Hippocampal formation (tissue), 2 donors: ENCODE measurements at regions not wholly inside any gene's neighbourhood (a gene's known extent, or its start where the extent isn't known, plus 50 kb on each side); places are given as distances from the start of the nearest gene placed in this dataset.

Experiments
- DNase-seq, 2 donors: peaks; one replicate each; lab custom pipeline; 2025; lab: John Stamatoyannopoulos, UW

DNA sequence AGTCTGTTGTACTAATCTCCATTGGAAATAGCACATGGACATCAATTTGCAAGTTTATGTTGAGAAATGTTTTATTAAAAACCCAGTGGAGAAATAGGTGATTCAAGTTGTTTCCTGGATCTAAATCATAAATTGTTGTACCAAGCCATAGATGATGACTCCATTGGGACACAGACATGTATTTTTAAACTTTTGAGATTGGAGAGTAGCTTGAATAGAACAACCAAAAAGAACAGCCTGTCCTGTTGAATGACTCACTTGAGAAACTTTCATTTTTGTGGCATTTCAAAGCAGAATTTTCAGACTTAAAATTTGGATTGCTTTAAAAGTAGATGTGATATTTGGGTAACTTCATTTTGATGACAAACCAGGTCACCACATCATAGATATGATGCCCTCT, 197.5 kb downstream of the GPAM start:
- no peak for DNase-seq

DNA sequence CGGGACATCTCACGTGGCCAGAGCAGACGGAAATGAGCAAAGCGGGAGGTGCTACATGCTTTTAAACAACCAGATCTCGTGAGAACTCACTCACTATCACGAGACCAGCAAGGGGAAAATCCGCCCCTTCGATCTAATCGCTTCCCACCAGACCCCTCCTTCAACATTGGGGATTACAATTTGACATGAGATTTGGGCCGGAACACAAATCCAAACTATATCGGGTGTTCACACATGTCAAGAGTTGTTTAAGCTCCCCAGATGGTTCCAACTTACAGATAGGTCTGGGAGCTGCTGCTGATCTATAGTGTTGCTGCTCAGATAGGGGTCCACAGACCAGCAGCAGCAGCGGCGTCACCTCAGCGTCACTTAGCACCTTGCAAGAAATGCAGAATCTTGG, 194.9 kb downstream of the GPAM start:
- DNase-seq, result no peak

DNA sequence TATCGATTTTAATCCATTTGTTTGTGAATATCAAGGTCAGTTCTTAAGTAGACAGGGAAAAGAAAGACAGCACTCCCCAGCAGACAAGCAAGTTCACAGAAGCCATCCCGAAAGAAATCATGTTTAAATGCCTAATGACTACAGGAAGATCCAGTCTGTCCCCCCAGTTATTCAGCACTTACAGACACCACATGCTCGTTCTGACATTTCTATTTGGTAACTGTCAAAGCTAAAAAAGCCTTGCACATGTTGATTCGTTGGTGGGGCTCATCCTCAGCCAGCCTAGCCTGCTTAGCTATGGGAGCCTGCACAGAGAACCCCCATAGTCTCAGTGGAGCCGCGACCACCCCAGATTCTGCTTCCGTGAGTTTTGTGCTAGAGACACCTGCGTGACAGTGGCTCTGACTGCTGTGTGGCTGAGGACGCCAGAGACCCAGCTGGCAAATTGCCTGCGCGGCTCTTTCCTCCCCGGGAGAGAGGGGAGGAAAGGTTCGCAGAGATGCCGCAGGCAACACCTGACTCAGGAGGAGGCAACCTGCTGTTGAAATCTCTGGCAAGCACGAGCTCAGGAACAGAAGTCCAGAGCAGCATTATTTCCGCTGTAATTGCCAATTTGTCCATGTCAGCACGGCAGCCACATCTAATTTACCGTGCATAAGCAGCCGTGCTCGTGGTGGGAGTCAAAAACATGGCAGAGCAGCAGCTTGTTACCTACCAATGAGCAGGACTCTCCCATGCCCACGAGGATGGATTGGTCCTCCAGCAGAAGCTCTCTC, 194.2 kb downstream of the GPAM start:
- DNase-seq, result no peak

DNA sequence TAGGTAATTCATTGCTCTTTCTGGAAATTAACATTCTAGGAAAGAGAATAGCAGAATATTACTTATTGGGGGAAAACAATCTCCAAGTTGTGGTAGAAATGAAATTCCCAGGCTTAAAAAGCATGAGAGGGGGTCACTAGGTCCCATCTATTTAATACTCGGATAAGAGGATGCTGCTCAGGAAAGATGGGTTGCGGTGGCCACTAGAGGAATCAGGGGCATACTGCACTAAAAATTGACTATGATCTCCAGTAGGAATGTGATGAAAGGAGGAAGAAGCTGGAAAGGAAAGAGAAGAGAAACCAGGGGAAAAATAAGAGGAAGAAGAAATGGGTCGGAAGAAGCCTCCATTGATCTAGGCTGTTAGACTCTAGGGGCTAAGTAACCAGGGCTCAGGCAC, 192.8 kb downstream of the GPAM start:
- DNase-seq, result no peak

DNA sequence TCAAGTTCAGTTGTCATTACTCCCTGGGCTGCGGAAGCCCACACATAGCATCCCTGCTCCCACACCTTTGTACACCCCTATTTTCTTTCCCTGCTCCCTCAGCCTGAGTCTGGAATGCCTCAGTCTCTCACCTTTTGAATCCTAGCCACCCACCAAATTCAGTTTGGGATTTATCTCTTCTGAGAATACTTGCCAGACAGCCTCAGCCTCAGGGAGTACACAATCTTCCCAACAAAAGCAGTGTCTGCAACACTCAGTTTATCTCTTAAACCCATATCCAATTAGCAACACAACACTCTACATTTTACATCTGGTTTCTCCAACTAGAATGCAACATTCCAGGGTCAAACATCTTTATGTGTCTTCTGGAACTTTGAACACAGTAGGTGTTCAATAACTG, 190.2 kb downstream of the GPAM start:
- no peak for DNase-seq

DNA sequence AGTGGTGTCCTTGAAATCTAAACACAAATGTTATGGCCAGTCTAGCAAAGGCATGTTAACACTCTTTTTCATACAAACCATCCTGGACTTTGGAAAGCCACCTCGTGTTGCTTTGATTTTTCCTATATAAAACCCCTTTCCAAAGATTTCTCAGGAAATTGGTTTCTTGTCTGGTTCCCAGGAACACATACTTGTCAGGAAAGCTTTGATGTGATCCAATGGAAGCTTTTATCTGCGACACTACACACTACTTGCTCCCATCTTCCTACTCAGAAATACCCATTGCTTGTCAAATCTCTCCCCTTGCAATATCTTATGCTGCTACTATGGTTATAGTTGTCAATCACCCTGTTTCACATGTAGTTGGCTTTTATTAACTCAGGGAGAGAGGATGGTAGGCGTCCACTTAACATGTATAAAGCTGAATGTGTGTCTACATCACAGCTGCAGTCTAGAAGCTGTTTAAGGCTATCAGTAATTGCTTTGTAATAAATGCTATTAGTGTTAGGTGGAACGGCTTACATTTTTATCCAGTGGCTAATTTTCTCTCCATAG, 189.6 kb downstream of the GPAM start:
- no peak for DNase-seq

DNA sequence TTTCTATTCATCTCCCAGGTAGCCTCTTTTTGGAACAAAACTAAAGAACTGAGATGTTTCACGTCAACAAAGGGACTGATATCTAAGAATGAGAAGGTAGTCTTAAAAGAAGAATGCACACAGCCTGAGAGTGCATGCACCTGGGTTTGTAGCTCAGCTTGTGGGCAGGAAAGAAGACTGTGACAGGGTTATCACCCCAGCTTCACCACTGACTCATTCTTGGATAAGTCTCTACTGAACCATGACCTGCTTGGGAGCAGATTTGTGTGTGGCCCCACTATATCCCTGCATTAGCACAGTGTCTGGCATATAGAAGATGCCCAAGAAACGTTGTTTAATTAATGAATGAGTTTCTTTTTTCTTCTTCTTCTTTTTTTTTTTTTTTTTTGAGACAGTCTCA, 187.5 kb downstream of the GPAM start:
- no peak for DNase-seq

DNA sequence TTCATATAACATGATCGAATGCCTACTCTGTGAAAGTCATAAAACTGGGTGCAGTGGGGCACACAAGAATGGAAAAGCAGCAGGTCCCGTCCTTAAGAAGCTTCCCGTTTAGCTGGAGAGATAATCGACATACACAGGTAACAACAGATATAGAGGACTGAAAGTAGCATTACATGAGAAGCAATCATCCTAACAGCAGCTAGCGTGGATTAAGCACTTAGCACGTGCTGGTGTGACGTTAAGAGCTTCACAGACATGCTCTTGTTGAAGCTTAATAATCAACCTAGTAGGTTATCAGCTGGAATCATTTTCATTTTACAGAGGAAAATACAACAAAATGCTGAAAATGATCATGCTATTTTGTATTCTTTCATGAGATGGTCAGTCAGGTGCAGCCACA, 184.8 kb downstream of the GPAM start:
- no peak for DNase-seq

DNA sequence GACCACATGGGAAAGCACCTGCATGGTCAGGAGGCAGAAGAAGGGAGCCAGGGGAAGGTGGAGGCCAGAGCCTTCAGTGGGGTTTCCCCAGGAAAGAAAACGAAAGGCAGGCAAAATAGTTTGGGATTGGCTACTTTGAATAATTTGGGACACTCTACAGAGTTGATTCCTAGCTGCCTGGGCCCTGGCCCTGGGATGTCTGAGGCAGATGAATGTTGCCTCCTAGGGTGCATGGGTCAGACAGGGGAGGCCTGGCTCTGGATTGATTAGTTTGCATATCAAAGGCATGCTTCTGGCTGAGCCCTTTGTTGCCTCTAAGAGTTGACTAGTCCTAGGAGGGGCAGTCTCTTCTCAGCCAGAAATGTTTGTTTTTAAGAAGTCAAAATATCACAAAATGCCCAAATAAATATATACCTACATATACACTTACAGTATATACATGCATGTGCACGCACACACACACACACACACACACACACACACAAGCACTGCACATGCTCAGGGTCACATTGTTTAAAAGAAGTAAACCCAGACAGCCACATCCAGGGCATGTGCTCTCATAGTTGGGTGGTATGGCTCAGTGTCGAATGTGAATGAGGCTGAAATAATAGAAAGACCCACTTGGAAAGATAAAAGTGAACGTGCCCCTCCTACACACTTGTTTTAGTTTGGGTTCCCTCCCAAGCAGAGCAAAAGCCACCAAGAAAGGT, 184.2 kb downstream of the GPAM start:
- DNase-seq, result no peak

DNA sequence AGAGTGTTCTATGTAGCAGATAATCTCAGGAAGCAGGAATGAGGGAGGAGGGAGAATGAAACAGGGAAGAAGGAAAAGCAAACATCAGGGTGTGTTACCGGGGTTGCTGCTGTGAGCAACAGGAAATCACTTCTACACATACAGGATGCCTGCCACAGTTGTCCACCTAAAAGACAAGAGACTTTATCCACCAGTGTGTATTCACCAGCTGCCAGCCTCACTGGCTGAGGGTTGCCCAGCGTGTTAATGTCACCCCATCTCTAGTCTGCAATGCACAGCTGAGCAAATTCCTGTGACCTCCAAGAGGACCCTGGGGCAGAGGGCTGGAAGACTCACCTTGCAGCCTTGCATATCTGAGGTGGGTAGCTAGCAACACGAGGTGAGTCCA, 183.7 kb downstream of the GPAM start:
- DNase-seq, result no peak

DNA sequence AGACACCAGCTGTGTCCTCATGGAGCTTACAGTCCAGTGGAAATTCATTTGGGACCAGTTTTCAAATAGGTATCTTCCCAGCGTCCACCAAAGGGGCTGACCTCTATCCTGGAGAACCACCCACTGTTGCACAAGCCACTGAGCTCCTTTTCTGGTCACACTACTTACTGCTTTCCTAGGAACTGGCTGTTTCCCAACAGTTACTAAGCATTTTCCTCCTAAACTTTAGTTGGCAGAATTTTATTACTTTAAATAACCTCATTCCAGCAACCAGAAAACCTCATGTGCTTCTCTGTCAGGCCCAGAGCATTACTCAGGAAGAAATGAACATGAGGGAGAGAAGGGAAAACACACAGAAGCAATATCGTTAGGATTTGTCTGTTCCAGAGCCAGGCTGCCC, 183.1 kb downstream of the GPAM start:
- no peak for DNase-seq

DNA sequence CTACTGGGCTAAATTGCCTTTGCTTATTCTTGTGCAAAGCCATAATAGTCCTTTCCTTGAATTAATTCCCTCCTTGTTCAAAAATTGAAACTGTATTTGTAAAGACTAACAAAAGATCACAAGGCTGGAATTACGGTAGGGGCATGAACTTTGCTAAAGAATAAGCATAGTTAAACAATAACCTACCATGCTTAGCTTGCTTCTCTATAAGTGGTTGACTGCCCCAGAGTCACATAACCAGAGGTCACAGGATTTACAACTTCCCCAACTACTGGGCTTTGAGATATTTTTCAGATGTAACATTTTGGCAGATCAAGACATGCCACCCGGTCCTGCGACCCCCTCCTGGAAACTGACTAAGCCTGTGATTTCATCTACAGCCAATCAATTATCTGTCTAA, 181.4 kb downstream of the GPAM start:
- DNase-seq, result no peak

DNA sequence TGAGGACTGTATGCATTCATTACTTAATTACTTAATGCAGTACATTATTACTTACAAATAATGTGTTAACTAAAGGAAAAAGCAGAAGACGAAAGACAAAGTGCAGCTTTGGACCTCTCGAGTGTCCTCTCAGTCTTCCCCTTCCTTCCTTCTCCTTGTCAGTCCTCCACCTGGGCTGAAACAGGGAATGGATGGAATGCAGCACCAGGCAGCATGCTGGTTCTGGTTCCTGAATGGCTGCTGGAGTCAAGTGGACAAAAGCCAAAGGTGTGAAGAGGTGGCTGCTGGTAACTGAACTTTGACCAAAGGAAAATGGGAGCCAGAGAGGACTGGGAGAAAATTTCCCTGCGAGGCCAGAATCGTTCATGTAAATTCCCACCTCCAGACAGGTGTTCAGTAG, 179.5 kb downstream of the GPAM start:
- DNase-seq, result no peak

DNA sequence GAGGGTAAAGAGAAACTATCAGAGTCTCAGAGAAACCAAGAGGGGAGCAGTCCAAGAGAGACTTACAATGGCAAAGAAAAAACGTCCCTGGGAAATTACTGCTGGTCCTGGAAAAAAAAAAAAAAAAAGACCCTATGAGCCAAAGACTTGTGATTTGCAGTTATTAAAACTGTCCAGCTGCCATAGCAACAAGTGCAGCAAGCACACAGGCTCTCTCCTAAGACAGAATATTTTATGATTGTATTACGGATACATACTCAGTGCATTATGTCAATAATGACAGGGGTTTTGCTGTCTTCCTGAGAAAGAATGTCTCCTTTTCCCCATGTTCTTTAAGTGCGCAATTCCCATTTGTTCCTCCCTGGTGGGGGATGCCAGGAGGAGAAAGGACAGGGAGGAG, 178.5 kb downstream of the GPAM start:
- no peak for DNase-seq

DNA sequence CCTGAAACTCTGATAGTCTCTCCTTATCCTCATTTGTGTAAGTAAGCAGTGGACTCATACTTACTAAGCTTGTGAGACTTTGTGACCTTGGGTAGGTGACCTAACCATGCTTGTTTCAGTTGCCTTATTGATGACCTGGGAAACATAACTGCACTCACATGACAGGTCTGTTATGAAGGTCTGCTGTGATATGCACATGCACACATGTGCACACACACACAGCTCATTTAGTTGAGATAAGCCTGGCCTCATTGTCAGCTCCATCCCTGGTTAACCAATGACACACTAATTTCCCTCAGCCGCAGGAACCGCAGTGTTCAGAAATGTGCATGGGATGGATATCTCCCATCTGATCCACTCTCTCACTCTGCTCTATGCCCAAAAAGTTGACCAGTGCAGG, 177.2 kb downstream of the GPAM start:
- DNase-seq, result no peak

DNA sequence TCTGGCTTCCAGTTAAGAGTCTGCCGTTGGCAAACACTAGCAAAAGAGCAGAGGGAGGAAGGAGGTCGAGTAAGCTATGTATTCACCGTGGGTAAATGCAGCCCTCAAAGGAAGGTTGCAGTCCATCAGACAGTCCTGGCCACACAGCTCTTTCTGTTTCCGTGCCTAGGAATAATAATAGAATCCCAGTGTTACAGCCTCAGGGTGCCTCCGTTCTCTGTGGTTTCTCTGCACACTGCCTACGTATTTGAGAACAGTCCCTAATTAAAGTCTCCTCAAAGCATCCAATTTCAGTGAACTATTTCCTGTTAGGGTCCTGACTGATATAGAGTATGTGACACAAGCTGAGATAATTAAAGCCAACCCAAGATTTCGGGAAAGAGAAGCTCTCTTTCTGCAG, 176.7 kb downstream of the GPAM start:
- DNase-seq, result no peak

DNA sequence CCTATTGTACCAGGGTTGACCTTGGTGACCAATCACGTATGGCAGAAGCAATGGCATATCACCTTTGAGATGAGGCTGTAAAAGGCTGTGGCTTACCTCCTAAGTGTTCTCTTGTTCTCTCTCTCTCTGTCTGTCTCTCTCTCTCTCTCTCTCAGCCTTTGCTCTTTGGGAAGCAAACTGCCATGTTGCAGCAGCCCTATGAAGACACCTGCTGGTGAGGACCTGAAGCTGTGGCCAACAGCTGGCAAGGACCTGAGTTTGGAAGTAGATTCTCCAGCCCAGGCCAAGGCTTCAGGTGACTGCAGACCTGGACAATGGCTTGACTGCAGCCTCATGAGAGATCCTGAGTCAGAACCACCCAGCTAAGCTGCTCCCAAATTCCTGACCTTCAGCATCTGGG, 161.4 kb downstream of the GPAM start:
- no peak for DNase-seq

DNA sequence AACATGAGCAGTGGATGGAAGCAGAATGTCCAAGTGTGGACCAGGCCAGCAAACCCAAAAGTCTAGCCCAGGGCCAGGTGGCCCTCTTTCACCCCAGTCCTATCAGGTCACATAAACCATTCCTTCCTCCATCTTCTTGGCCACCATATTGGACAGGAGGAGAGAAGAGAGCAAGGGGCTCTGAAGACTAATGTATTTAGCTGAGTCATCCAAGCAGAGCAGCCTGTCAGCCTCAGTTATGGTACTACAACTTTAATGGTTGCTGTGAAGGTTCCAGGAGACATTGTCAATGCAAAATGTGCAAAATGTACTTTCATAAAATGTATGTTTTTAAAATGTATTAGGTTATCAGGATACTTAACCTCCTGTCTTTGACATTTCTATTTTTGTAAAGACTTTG, 159.5 kb downstream of the GPAM start:
- DNase-seq, result no peak

DNA sequence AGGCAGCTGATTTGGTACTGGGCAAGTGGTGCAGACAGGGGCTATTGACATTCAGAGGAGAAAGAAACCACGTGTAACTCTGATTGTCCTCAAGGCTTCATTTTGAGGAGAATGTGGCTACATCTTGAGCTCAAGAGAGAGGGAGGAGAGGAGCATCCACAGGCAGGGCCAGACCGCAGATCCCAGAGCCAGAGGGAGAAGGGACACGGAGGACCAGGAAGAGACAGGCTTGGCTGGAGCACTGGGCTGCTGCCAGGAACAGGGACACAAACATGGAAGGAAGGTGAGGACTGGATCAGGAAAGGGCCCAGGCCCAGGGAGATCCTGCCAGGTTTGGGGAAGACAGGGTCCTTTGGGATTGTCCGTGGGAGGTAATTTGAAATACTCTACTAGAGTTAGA, 158.3 kb downstream of the GPAM start:
- no peak for DNase-seq

DNA sequence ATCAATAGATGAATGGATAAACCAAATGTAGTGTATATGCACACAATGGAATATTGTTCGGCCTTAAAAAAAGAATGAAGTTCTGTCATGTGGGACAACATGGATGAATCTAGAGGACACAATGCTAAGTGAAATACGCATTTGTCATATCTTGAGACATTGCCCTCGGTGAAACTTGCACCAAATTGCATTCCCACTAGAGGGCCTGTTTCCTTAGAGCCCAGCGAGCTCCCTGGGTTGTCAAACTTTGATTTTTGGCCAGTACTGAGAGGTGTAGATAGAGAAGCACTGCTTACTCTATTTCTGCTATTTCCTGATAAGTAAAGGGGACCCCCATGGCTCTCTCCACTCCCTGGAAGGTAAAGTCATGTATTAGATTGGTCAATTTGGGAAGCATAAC, 157.1 kb downstream of the GPAM start:
- DNase-seq, result no peak

DNA sequence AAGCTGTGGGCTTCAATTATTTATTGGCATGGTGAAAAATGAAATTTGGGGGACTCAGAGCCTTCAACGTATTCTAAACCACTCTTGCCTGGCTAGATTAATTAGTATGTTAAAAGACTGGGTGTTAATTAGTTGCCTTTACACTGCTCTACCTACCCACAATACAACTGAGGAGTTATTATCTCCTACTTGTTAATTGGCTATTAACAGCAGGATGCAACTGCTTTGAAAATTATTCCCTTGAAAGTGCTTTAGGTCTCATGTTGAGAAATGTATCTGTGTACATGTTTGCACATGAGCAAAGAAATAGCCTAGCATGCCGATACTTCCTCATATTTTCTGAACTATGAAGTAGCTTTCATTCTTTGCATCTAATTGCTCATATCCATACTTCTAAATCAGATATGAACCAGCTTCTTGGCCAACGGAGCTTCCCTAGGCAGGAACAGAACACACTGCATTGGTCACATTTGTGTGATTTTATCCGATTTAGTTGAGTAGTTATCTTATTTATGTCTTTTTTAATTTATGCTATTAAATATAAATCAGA, 155.8 kb downstream of the GPAM start:
- no peak for DNase-seq

DNA sequence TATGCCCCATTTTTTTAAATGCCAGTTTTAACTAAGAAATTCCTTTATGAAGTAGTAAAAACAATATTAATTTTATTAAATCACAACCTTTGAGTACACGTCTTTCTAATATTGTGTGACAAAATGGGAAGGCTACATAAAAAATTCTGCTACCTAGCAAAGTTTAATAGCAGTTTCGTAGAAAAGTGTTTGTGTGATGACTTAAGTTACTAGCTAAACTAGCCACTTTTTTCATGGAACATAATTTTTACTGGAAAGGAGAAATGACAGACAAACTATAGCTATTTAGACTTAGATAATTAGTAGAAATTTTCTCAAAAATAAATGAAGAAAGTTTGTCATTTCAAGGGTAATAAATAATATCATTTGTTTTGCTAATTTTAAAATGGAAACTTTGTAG, 153.1 kb downstream of the GPAM start:
- no peak for DNase-seq

DNA sequence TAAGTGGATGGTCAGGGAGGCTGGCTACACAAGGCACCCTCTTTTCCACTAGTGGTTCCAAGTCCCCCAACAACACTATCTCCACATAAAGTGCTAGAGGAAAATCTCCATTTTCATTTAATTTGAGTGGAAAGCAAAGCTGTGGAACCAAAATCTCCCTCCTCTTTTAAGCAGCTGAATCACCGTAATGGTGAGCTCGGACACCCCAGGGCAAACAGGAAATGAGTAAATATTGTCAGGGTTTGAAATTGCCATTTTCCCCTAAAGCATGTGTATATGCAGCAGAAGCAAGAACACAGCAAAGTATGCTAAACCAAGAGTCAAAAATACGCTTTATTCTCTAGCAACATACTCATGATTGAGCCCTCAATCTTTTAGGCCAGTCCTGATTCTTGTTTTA, 143.7 kb downstream of the GPAM start:
- no peak for DNase-seq
